GM12872 (cell line): ENCODE measurements at regions not wholly inside any gene's neighbourhood (a gene's known extent, or its start where the extent isn't known, plus 50 kb on each side); places are given as distances from the start of the nearest gene placed in this dataset.

Experiments used
- TF ChIP-seq, protein P1 (sequence below): IDR thresholded peaks from 3 replicates; pipeline ENCODE4 v1.5.1; 2011; ENCODE audit warnings: low read depth, mild to moderate bottlenecking, low read length, moderate library complexity; ENCODE audit not compliant: insufficient read depth

DNA sequence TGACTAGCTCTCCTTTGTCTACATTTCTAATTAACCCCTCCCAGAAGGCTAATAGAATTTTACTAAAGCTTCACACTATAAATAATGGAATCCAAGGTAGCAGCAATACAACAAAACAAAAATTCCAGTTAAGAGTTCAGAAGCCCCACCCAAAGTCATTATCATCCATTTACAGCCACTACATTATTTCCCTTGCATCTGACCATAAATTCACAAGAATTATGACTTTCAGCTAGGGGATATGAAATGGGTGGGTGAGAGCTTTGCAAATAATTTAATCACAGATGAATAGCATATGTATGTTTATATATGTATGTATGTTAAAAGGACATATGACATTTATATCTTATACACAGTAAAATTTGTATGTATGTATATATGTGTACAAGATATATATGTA is 65.3 kb upstream of the PTGDR start:
- TF ChIP-seq, protein P1, sequence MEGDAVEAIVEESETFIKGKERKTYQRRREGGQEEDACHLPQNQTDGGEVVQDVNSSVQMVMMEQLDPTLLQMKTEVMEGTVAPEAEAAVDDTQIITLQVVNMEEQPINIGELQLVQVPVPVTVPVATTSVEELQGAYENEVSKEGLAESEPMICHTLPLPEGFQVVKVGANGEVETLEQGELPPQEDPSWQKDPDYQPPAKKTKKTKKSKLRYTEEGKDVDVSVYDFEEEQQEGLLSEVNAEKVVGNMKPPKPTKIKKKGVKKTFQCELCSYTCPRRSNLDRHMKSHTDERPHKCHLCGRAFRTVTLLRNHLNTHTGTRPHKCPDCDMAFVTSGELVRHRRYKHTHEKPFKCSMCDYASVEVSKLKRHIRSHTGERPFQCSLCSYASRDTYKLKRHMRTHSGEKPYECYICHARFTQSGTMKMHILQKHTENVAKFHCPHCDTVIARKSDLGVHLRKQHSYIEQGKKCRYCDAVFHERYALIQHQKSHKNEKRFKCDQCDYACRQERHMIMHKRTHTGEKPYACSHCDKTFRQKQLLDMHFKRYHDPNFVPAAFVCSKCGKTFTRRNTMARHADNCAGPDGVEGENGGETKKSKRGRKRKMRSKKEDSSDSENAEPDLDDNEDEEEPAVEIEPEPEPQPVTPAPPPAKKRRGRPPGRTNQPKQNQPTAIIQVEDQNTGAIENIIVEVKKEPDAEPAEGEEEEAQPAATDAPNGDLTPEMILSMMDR = no peak

DNA sequence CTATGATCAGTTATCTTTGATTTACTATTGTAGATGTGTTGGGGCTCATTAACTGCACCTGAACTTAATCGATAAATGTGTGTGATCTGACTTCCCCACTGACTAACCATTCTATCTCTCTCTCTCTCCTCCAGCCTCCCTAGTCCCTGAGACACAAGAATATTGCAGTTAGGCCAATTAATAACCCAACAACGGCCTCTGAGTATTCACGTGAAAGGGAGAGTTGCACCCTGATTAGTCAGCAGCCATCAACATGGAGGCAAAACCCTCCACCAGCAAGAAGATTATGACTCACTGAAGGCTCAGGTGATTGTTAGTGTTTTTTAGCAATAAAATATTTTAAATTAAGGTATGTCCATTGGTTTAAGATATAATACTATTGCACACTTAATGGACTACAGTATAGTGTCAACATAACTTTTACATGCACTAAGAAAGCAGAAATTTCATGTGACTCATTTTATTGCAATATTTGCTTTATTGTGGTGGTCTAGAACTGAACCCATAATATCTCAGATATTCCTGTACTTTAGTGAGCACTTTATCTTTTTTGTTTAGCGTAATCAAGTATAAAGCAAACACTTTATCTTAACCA is 77.1 kb upstream of the PTGDR start:
- TF ChIP-seq, protein P1 = no peak

DNA sequence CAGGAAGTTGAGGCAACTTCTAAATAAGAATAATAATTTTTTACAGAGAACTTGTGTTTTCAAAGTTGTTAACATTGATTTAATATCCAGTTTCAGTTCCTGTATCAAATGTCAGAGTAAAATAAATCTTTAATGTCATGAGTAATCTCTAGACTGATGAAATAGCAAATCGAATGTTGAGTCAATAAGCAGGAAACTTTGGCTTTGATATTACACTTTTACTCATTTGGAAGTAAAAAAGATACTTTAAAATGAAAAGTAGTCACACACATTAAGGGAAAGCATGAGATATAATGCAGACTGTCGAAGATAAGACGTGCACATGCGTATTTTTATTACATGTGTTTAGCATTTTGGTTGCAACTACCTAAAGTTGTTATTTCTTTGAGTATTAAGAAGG is 78.2 kb upstream of the PTGDR start:
- TF ChIP-seq, protein P1 = no peak

DNA sequence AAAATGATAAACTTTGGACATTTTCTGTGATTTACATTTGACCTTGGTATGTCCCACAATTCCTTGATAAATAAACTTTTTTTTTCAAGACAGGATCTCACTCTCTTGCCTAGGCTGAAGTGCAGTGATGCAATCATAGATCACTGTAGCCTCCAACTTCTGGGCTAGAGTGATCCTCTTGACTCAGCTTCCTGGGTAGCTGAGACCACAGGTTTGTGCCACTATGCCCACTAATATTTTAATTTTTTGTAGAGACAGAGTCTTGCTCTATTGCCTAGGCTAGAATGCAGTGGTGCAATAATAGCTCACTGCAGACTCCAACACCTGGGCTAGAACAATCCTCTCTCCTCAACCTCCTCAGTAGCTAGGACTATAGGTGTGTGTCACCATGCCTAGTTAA is 79.1 kb upstream of the PTGDR start:
- TF ChIP-seq, protein P1 = no peak

DNA sequence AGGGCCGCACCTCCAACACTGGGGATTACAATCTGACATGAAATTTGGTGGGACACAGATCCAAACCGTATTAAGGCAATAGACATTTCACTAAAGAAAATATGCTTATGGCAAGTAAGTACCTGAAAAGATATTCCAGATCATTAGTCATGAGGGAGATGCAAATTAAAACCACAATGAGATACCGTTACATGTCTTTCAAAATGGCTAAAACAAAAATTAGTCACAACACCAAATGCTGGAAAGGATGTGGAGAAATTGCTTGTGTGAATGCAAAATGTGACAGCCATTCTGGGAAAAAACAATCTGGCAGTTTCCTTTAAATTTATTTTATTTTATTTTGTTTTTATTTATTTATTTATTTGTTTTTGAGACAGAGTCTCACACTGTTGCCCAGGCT is 82.3 kb upstream of the PTGDR start:
- TF ChIP-seq, protein P1 = no peak

DNA sequence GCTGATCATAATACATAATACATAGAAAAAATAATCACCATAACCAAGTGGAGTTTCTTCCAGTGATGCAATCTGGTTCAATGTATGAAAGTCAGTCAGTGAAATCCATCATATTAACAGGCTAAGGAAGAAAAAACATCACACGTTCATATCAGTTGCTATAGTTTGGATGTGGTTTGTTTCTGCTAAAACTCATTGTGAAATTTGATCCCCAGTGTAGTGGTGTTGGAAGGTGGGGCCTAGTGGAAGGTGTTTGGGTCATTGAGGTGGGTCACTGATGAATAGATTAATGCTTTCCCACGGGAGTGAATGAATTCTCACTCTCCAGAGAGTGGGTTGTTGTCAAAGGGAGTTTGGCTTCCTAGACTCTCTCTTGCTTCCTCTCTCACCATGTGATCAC is 84.6 kb upstream of the PTGDR start:
- TF ChIP-seq, protein P1 = no peak

DNA sequence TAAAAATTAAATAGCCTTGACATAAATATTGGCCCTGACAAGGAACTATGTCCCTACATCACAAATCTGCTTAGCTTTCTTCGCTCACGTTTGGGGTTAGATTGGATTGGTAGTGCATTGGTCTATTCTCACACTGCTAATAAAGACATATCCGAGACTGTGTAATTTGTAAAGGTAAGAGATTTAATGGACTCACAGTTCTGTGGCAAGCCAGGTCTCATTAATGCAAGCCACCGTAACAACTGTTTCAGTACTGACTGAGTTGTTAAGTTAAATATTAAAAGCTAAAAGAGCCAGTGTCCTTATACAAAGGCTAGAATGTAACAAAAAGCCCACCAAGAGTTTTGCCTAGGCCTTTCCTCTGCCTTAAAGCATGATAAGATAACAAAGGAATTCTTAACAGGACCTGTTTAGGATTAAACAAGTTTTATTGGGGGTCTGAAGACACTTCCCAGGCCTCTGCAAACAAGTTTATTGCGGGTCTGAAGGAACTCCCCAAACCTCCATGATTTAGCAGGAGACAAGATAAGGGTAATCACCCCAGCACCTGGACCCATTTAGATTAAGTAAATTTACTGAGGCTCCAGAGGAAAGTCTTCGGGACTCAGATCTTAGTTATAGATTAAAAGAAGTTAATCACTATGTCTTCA is 88.2 kb upstream of the PTGDR start:
- TF ChIP-seq, protein P1 = no peak
